Fibroblast of skin of left quadriceps (primary cell): ENCODE measurements at regions not wholly inside any gene's neighbourhood (a gene's known extent, or its start where the extent isn't known, plus 50 kb on each side); places are given as distances from the start of the nearest gene placed in this dataset.

Source experiments
- DNase-seq, 2 experiments: peaks; one replicate each; pipeline ENCODE4 v3.0.0-alpha.2; 2013; ENCODE audit warnings: low read depth in 2 of 2

- DNase-seq, result no peak
Observed at GRCh38 chr5:15447209-15447608, 52.8 kb upstream of the FBXL7 start.

GRCh38 chr5:15446552-15446951 is 53.4 kb upstream of the FBXL7 start:
- peak; percentile 34 to 36 for DNase-seq

GRCh38 chr5:15442193-15442570 is 57.8 kb upstream of the FBXL7 start:
- DNase-seq, result no peak

- no peak for DNase-seq
Observed at GRCh38 chr5:15441433-15442192, 58.4 kb upstream of the FBXL7 start.

GRCh38 chr5:15440434-15440833 is 59.5 kb upstream of the FBXL7 start:
- no peak for DNase-seq

- no peak for DNase-seq
Observed at GRCh38 chr5:15439801-15440200, 60.2 kb upstream of the FBXL7 start.

GRCh38 chr5:15433709-15434108 is 66.3 kb upstream of the FBXL7 start:
- DNase-seq, result no peak

- no peak for DNase-seq
Observed at GRCh38 chr5:15431923-15432322, 68.1 kb upstream of the FBXL7 start.

GRCh38 chr5:15425766-15426165 is 74.2 kb upstream of the FBXL7 start:
- no peak for DNase-seq

GRCh38 chr5:15424769-15425168 is 75.2 kb upstream of the FBXL7 start:
- no peak for DNase-seq

- DNase-seq, result no peak
Observed at GRCh38 chr5:15421921-15422412, 78.0 kb upstream of the FBXL7 start.

GRCh38 chr5:15421381-15421780 is 78.6 kb upstream of the FBXL7 start:
- no peak for DNase-seq

- DNase-seq, result no peak
Observed at GRCh38 chr5:15420201-15420600, 79.8 kb upstream of the FBXL7 start.

GRCh38 chr5:15417156-15417555 is 82.8 kb upstream of the FBXL7 start:
- DNase-seq, result no peak

GRCh38 chr5:15406478-15406877 is 93.5 kb upstream of the FBXL7 start:
- DNase-seq, result no peak

GRCh38 chr5:15393146-15393545 is 106.8 kb upstream of the FBXL7 start:
- no peak for DNase-seq

GRCh38 chr5:15391704-15392397 is 108.1 kb upstream of the FBXL7 start:
- no peak for DNase-seq

- DNase-seq, result no peak
Observed at GRCh38 chr5:15388866-15389265, 111.1 kb upstream of the FBXL7 start.

- no peak for DNase-seq
Observed at GRCh38 chr5:15387931-15388524, 112.0 kb upstream of the FBXL7 start.

- no peak for DNase-seq
Observed at GRCh38 chr5:15386122-15386521, 113.9 kb upstream of the FBXL7 start.

- no peak for DNase-seq
Observed at GRCh38 chr5:15385553-15385952, 114.4 kb upstream of the FBXL7 start.

GRCh38 chr5:15385037-15385436 is 114.9 kb upstream of the FBXL7 start:
- no peak for DNase-seq

- DNase-seq, result no peak
Observed at GRCh38 chr5:15384581-15384980, 115.4 kb upstream of the FBXL7 start.
